NCI-H524 treated with DMSO at 0.1 percent for 48 hours (cell line): ENCODE measurements at regions not wholly inside any gene's neighbourhood (a gene's known extent, or its start where the extent isn't known, plus 50 kb on each side); places are given as distances from the start of the nearest gene placed in this dataset.

Experiments used
- DNase-seq: peaks from one replicate; lab custom pipeline; 2025; lab: John Stamatoyannopoulos, UW

GRCh38 chr14:100467046-100467750 lies 120.0 kb downstream of the BEGAIN start:
- DNase-seq = no peak

GRCh38 chr14:100467939-100468338 lies 119.3 kb downstream of the BEGAIN start:
- DNase-seq = no peak

DNA sequence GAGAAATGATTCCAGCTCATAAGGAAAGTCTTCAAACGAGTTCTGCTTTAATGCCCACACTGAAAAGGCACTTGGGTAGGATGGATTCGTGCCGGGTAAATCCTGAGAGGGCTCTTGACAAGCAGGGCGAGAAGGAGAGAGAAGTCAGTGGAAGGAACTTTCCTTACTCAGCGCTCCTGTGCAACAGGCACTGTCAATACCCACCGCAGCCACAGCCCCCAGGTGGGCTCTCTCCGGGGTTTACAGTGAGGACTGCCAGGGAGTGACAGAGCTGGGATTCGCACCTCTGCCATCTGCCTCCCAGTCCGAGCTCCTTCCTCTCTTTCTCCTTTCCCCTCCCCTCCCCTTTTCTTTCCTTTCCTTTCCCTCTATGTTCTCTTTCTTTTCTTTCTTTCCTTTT lies 118.7 kb downstream of the BEGAIN start:
- DNase-seq = no peak

GRCh38 chr14:100469632-100470522 lies 117.3 kb downstream of the BEGAIN start:
- DNase-seq = no peak

DNA sequence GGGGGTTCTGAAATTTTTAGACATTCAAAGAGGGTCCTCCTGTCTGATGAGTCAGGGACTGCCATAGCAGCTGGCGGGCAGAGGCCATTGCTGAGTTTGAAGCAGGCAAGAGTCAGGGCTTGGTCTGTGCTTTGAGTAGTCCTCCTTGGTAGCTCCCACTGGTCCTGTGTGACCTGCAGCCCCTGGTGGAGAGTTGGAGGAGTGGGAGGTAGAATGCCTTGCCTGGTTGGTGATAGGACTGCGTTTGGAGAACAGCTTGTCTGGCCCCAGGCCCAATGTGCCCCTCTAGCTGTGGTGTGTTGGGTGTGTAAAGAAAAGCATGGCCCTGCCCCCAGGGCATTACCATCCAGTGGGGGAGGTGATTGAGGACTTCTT lies 116.7 kb downstream of the BEGAIN start:
- DNase-seq = no peak

- no peak for DNase-seq
Observed at GRCh38 chr14:100471441-100472093, 115.7 kb downstream of the BEGAIN start.

DNA sequence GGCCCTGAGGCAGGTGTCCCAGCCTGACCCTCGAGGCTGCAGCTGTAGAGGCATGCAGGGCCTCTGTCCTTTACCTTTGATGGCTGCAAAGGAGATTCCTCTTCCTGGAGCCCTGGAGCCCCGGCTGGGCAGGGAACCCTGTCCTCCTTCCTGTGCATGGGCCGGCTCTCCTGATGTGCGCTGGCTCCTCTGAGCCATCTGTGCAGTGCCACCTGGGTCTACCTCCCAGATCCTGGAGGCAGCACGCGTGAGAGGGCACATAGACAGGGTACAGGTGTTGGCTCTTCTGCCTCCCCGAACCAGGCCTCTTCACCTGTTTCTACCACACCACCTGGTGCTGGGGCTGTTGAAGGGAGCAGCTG lies 115.1 kb downstream of the BEGAIN start:
- peak; percentile 58 for DNase-seq

DNA sequence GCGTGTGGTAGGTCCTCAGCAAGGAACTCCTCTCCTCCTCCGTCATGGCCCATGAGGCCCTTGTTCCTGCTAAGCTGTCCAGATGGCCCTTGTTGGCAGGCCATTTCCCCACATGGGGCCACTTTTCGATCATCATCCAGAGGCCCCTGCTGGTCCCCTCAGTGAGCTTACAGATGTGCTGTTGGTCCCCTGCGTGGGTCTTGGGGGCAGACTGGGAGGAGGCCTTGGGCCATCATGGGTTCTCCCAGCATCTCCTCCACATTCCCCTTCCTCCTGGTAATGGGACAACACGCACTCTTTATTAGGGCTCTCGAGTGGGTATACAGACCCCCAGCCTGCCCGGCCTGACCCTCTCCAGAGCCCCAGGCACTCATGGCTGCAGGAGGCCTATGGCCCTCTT lies 114.7 kb downstream of the BEGAIN start:
- DNase-seq = no peak

- DNase-seq = no peak
Observed at GRCh38 chr14:100473249-100473648, 114.0 kb downstream of the BEGAIN start.

- no peak for DNase-seq
Observed at GRCh38 chr14:100474196-100474595, 113.0 kb downstream of the BEGAIN start.

DNA sequence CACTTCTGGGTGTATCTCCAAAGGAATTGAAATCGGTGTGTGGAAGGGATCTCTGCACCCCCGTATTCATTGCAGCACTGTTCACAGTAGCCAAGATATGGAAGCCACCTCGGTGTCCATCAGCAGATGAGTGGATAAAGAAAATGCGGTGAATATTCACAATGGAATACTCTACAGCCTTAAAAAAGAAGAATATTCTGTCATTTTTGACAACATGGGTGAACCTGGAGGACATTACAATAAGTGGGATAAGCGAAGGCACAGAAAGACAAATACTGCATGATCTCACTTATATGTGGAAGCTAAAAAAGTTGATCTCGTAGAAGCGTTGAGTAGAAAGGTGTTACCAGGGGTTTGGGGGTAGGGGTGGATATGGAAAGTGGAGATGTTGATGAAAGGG lies 111.9 kb downstream of the BEGAIN start:
- no peak for DNase-seq

- no peak for DNase-seq
Observed at GRCh38 chr14:100476012-100476822, 111.0 kb downstream of the BEGAIN start.

DNA sequence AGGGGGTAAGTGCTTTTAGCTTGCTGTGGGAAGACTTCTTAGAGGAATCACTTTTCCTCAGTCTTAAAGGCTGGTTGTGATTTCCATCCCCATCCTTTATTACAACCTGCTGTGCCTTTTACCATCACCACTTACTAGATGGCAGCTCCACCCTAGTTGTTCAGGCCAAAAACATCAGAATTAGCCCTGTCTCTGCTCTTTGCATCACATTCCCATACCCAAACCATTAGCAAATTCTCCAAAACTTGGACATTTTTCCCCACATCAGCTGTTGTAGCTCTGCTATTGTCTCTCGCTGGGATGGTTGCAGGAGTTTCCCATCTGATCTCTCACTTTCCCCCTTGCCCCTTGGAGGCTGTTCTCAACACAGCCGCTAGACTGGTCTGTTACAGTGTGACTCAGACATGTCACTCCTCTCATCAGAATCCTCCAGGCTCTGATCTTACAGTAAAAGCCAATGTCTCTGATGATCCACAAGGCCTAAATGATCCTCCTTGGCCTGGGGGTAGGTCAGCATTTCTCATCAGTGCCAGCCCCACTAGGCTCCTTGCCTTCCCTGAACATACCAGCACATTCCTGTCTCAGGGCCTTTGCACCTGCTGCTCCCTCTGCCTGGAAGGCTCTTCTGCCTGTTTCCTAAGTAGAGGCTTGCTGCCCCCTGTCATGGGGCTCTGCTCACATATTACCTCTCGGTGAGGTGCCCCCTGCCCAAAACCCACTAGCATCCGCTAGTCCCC lies 102.5 kb downstream of the BEGAIN start:
- DNase-seq = no peak

GRCh38 chr14:100486025-100486828 lies 101.0 kb downstream of the BEGAIN start:
- DNase-seq = peak; percentile 86
